HepG2 (cell line): ENCODE measurements at regions not wholly inside any gene's neighbourhood (a gene's known extent, or its start where the extent isn't known, plus 50 kb on each side); places are given as distances from the start of the nearest gene placed in this dataset.

ENCODE experiments used
- ATAC-seq: fragments of 200-7000 bp; cut with Tn5 transposase; 3 replicates; pipeline ENCODE4 v1.9.1; 2020; ENCODE audit warnings: mild to moderate bottlenecking, moderate library complexity
- BruUV-seq: library from RNA; stranded (reverse); fragments of 400-500 nt; replicated peaks from 2 replicates; lab custom pipeline; 2021; lab: Mats Ljungman, UMichigan
- CTCF ChIA-PET: fragments of 300-600 bp; formaldehyde crosslinking; extraction: SDS; loops from one replicate; lab custom pipeline; 2021; ENCODE audit warnings: low total read pairs, inconsistent platforms, low intra/inter-chr PET ratio; lab: Yijun Ruan, JAX
- POLR2A ChIA-PET: fragments of 350-600 bp; sonication (Branson Sonifier 250); formaldehyde crosslinking; loops from one replicate; lab custom pipeline; 2020; ENCODE audit warnings: antibody characterized with exemption, inconsistent platforms; lab: Yijun Ruan, JAX
- DNase-seq: peaks from one replicate; pipeline ENCODE4 v3.0.0-alpha.2; 2015; ENCODE audit warnings: low spot score
- FAIRE-seq: peaks from 3 replicates; lab custom pipeline; 2011; peaks lifted over from hg19 to GRCh38; lab: Jason Lieb, UNC
- H2AFZ ChIP-seq: one replicate; pipeline ENCODE4 v1.6.1; 2011; ENCODE audit warnings: low read length, inconsistent platforms
- H3K27ac ChIP-seq: fragments of 300-600 bp; 3 replicates; pipeline ENCODE4 v1.8.0; 2011; ENCODE audit warnings: mixed run types, mild to moderate bottlenecking, mixed read lengths, low read length, inconsistent platforms; ENCODE audit not compliant: insufficient read depth; ENCODE audit errors: extremely low read length
- H3K27me3 ChIP-seq, 2 experiments: fragments of 200-600 bp in 1 of 2; 2 replicates in 1 of 2; 3 replicates in 1 of 2; pipeline versions ENCODE4 v1.6.0 to v1.8.0; 2011; ENCODE audit warnings: low read length in 2 of 2, mild to moderate bottlenecking in 2 of 2, moderate library complexity in 2 of 2, inconsistent platforms in 1 of 2; ENCODE audit not compliant: insufficient read depth in 2 of 2, control insufficient read depth in 1 of 2
- H3K36me3 ChIP-seq, 2 experiments: fragments of 200-600 bp in 1 of 2; replicated peaks in 1 of 2; 2 replicates in 1 of 2; 3 replicates in 1 of 2; pipeline versions ENCODE4 v1.5.1 to v1.8.0; 2011; ENCODE audit warnings: low read length in 2 of 2, inconsistent platforms in 1 of 2; ENCODE audit not compliant: insufficient read depth in 2 of 2, control insufficient read depth in 1 of 2
- H3K4me1 ChIP-seq: 2 replicates; pipeline ENCODE4 v1.5.1; 2012; ENCODE audit warnings: low read length, inconsistent platforms; ENCODE audit not compliant: insufficient read depth
- H3K4me2 ChIP-seq: 2 replicates; pipeline ENCODE4 v1.6.0; 2011; ENCODE audit warnings: low read depth, low read length, inconsistent platforms
- H3K4me3 ChIP-seq, 3 experiments: fragments of 200-600 bp in 1 of 3; sonication (generic), shearing (Covaris generic) in 1 of 3; replicated peaks in 1 of 3; 2 replicates each; pipeline ENCODE4 v1.5.1; 2011 to 2016; ENCODE audit warnings: low read length in 3 of 3, inconsistent platforms in 2 of 3, low read depth in 2 of 3, mild to moderate bottlenecking in 2 of 3, control low read depth in 1 of 3, mixed read lengths in 1 of 3; ENCODE audit not compliant: insufficient read depth in 1 of 3
- H3K79me2 ChIP-seq: one replicate; pipeline ENCODE4 v1.6.1; 2011; ENCODE audit warnings: low read length, inconsistent platforms; ENCODE audit not compliant: insufficient read depth
- H3K9ac ChIP-seq: 2 replicates; pipeline ENCODE4 v1.6.0; 2011; ENCODE audit warnings: mild to moderate bottlenecking, low read depth, low read length, inconsistent platforms; ENCODE audit not compliant: insufficient read depth
- H3K9me3 ChIP-seq: 2 replicates; pipeline ENCODE4 v1.5.1; 2012; ENCODE audit warnings: mild to moderate bottlenecking, low read length
- H4K20me1 ChIP-seq: 2 replicates; pipeline ENCODE4 v1.6.0; 2011; ENCODE audit warnings: inconsistent platforms, mild to moderate bottlenecking, low read length, moderate library complexity; ENCODE audit not compliant: insufficient read depth
- CCAR2 ChIP-seq: fragments of 200-400 bp; formaldehyde crosslinking; optimal IDR thresholded peaks from 2 replicates; pipeline ENCODE3; 2018; ENCODE audit warnings: low read depth, mild to moderate bottlenecking, low read length, moderate library complexity
- CENPT ChIP-seq: sonication (generic); formaldehyde crosslinking; IDR thresholded peaks from 2 replicates; pipeline ENCODE4 v1.8.0; 2022; ENCODE audit warnings: low read depth, mild to moderate bottlenecking, moderate library complexity, missing genetic modification reagents
- CHD4 ChIP-seq: fragments of 200-600 bp; sonication (generic); IDR thresholded peaks from 2 replicates; pipeline ENCODE4 v1.7.0; 2017; ENCODE audit warnings: mild to moderate bottlenecking, low read length, borderline replicate concordance
- FIP1L1 ChIP-seq: fragments of 200-400 bp; formaldehyde crosslinking; IDR thresholded peaks from 2 replicates; pipeline ENCODE4 v1.6.1; 2018; ENCODE audit warnings: low read depth, mild to moderate bottlenecking, low read length, moderate library complexity, borderline replicate concordance; ENCODE audit not compliant: insufficient read depth
- FOXJ3 ChIP-seq: sonication (generic); formaldehyde crosslinking; IDR thresholded peaks from 2 replicates; pipeline ENCODE4 v1.4.0; 2020; ENCODE audit warnings: missing genetic modification reagents, mild to moderate bottlenecking, borderline replicate concordance
- KLF11 ChIP-seq: IDR thresholded peaks from 2 replicates; pipeline ENCODE4 v1.6.1; 2016; ENCODE audit warnings: missing compliant biosample characterization
- MED1 ChIP-seq: sonication (generic); formaldehyde crosslinking; IDR thresholded peaks from 2 replicates; pipeline ENCODE4 v1.4.0; 2020; ENCODE audit warnings: missing genetic modification reagents
- MEIS1 ChIP-seq: sonication (generic); formaldehyde crosslinking; IDR thresholded peaks from 2 replicates; pipeline ENCODE4 v1.9.0; 2021; ENCODE audit warnings: mild to moderate bottlenecking, missing genetic modification reagents, moderate library complexity, borderline replicate concordance
- MTF1 ChIP-seq: sonication (generic); formaldehyde crosslinking; IDR thresholded peaks from 2 replicates; pipeline ENCODE4 v1.5.0; 2020; ENCODE audit warnings: missing genetic modification reagents
- PAWR ChIP-seq: sonication (generic); formaldehyde crosslinking; IDR thresholded peaks from 2 replicates; pipeline ENCODE4 v1.4.0; 2020; ENCODE audit warnings: missing genetic modification reagents, mild to moderate bottlenecking, borderline replicate concordance
- POLR2AphosphoS5 ChIP-seq: IDR thresholded peaks from 2 replicates; pipeline ENCODE4 v1.6.1; 2012; ENCODE audit warnings: low read depth, low read length
- SRSF4 ChIP-seq: fragments of 200-400 bp; formaldehyde crosslinking; IDR thresholded peaks from one replicate; pipeline ENCODE4 v1.6.1; 2018; ENCODE audit warnings: mild to moderate bottlenecking, low read depth, low read length, moderate library complexity; ENCODE audit not compliant: poor library complexity, severe bottlenecking
- YEATS2 ChIP-seq: sonication (generic); formaldehyde crosslinking; IDR thresholded peaks from 2 replicates; pipeline ENCODE4 v1.4.0; 2020; ENCODE audit warnings: missing genetic modification reagents, borderline replicate concordance
- ZFAT ChIP-seq: sonication (generic); formaldehyde crosslinking; conservative IDR thresholded peaks from 2 replicates; pipeline ENCODE4 v1.8.1; 2023; ENCODE audit warnings: missing genetic modification reagents, inconsistent platforms
- ZNF383 ChIP-seq: sonication (generic); formaldehyde crosslinking; IDR thresholded peaks from 2 replicates; pipeline ENCODE4 v1.4.0; 2020; ENCODE audit warnings: missing genetic modification reagents, mild to moderate bottlenecking, borderline replicate concordance
- ZNF543 ChIP-seq: sonication (generic); formaldehyde crosslinking; IDR thresholded peaks from 2 replicates; pipeline ENCODE4 v1.4.0; 2020; ENCODE audit warnings: mild to moderate bottlenecking, missing genetic modification reagents
- WGBS: methylation state at CpG from one replicate; pipeline ENCODE4 v1.1.6; 2017; ENCODE audit warnings: low lambda C conversion rate; 5-methylcytosine and 5-hydroxymethylcytosine counted together
- in situ Hi-C: cut with HindIII; loops from 2 replicates; pipeline ENCODE4 v1.10.0; 2017; ENCODE audit warnings: low pct_unique_long_range_greater_than_20kb; ENCODE audit not compliant: extremely low pct_ligation_motif_present
- intact Hi-C: fragments of 100-400 bp; cut with micrococcal nuclease; formaldehyde crosslinking; loops from one replicate; pipeline ENCODE4 v1.10.0; 2022; ENCODE audit not compliant: unreplicated experiment
- TF ChIP-seq, protein P1 (sequence below): sonication (generic); formaldehyde crosslinking; IDR thresholded peaks from 2 replicates; pipeline ENCODE4 v1.4.0; 2020; ENCODE audit warnings: mild to moderate bottlenecking, missing genetic modification reagents
- TF ChIP-seq, protein P2 (sequence below): fragments of 450-650 bp; IDR thresholded peaks from 2 replicates; pipeline ENCODE4 v1.6.1; 2016
- TF ChIP-seq, protein P3 (sequence below): sonication (generic); formaldehyde crosslinking; IDR thresholded peaks from 2 replicates; pipeline ENCODE4 v1.4.0; 2020; ENCODE audit warnings: mild to moderate bottlenecking, missing genetic modification reagents
- TF ChIP-seq, protein P4 (sequence below): sonication (generic); formaldehyde crosslinking; IDR thresholded peaks from 2 replicates; pipeline ENCODE4 v1.4.0; 2020; ENCODE audit warnings: missing genetic modification reagents

- TF ChIP-seq ZNF383 (CRISPR knock-in tag): no peak
- no peak for TF ChIP-seq MTF1 (CRISPR knock-in tag)
- no peak for TF ChIP-seq ZNF543 (CRISPR knock-in tag)
- no peak for TF ChIP-seq CCAR2
These were observed 77.1 kb upstream of the PABPC4L start (continued) for GRCh38 chr4:134278675-134279074.

DNA sequence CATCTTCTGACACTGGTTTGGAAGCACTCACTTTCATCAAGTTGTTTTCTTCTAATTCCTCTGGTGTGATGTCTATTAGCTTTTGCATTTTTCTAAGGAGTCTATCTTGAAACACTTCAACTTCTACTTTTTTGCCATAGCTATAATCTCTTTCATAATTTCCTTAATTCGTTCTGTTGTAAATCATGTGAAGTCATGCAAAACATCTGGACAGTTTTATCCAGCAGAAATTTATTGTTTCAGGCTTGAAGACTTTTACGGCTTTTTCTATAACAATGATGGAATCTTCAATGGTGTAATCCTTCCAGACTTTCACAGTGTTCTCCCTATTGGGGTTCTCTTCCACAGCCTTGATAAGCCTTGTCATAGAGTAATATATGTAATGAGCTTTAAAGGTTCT, 74.9 kb upstream of the PABPC4L start:
- ChIA-PET CTCF (no interaction called here), POLR2A (no interaction called here)
- H3K9me3 ChIP-seq: no peaks in the 10 kb centered on the region
- H3K27me3 ChIP-seq: no peaks in the 10 kb centered on the region
- 14% methylated on average over 2 of the region's 2 CpGs for WGBS
- ATAC-seq (no peak), DNase-seq (no peak), FAIRE-seq (no peak)
- no peak overlapping the region for H3K4me2 ChIP-seq
- intact Hi-C loops: no loop called here
- in situ Hi-C loops: no loop called here
- no peak overlapping the region for H3K4me3 ChIP-seq
- H3K79me2 ChIP-seq: no peaks in the 10 kb centered on the region
- no peaks in the 10 kb centered on the region for H3K4me1 ChIP-seq
- no peaks in the 10 kb centered on the region for H4K20me1 ChIP-seq
- H3K36me3 ChIP-seq: no peaks in the 10 kb centered on the region
- no peak overlapping the region for H2AFZ ChIP-seq
- no peak overlapping the region for H3K9ac ChIP-seq
- TF ChIP-seq, protein P1, sequence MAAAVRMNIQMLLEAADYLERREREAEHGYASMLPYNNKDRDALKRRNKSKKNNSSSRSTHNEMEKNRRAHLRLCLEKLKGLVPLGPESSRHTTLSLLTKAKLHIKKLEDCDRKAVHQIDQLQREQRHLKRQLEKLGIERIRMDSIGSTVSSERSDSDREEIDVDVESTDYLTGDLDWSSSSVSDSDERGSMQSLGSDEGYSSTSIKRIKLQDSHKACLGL (CRISPR knock-in tag): no peak
- TF ChIP-seq KLF11 (CRISPR knock-in tag) (no peak), ZFAT (CRISPR knock-in tag) (no peak), FOXJ3 (CRISPR knock-in tag) (no peak), POLR2AphosphoS5 (no peak), CHD4 (no peak), MED1 (CRISPR knock-in tag) (no peak), MEIS1 (CRISPR knock-in tag) (no peak), CENPT (no peak), PAWR (CRISPR knock-in tag) (no peak), YEATS2 (CRISPR knock-in tag) (no peak), FIP1L1 (no peak), SRSF4 (no peak)
- TF ChIP-seq, protein P2, sequence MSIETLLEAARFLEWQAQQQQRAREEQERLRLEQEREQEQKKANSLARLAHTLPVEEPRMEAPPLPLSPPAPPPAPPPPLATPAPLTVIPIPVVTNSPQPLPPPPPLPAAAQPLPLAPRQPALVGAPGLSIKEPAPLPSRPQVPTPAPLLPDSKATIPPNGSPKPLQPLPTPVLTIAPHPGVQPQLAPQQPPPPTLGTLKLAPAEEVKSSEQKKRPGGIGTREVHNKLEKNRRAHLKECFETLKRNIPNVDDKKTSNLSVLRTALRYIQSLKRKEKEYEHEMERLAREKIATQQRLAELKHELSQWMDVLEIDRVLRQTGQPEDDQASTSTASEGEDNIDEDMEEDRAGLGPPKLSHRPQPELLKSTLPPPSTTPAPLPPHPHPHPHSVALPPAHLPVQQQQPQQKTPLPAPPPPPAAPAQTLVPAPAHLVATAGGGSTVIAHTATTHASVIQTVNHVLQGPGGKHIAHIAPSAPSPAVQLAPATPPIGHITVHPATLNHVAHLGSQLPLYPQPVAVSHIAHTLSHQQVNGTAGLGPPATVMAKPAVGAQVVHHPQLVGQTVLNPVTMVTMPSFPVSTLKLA: no peak
- TF ChIP-seq, protein P3, sequence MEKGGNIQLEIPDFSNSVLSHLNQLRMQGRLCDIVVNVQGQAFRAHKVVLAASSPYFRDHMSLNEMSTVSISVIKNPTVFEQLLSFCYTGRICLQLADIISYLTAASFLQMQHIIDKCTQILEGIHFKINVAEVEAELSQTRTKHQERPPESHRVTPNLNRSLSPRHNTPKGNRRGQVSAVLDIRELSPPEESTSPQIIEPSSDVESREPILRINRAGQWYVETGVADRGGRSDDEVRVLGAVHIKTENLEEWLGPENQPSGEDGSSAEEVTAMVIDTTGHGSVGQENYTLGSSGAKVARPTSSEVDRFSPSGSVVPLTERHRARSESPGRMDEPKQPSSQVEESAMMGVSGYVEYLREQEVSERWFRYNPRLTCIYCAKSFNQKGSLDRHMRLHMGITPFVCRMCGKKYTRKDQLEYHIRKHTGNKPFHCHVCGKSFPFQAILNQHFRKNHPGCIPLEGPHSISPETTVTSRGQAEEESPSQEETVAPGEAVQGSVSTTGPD: no peak
- TF ChIP-seq, protein P4, sequence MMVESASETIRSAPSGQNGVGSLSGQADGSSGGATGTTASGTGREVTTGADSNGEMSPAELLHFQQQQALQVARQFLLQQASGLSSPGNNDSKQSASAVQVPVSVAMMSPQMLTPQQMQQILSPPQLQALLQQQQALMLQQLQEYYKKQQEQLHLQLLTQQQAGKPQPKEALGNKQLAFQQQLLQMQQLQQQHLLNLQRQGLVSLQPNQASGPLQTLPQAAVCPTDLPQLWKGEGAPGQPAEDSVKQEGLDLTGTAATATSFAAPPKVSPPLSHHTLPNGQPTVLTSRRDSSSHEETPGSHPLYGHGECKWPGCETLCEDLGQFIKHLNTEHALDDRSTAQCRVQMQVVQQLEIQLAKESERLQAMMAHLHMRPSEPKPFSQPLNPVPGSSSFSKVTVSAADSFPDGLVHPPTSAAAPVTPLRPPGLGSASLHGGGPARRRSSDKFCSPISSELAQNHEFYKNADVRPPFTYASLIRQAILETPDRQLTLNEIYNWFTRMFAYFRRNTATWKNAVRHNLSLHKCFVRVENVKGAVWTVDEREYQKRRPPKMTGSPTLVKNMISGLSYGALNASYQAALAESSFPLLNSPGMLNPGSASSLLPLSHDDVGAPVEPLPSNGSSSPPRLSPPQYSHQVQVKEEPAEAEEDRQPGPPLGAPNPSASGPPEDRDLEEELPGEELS (CRISPR knock-in tag): no peak
- no peak overlapping the region for H3K27ac ChIP-seq
- no TSS peak for BruUV-seq
